ENCODE measurements at regions not wholly inside any gene's neighbourhood (a gene's known extent, or its start where the extent isn't known, plus 50 kb on each side); places are given as distances from the start of the nearest gene placed in this dataset.

GRCh38 chr11:23099256-23099655, 239.0 kb upstream of the CCDC179 start:
- TF ChIP-seq CTCF (IDR thresholded peaks at IDR 0.05; ENCODE audit: low read length) (no peak), EZH2phosphoT487 (IDR thresholded peaks at IDR 0.05; ENCODE audit: low read length) (no peak), EZH2 (optimal IDR thresholded peaks at IDR 0.05; ENCODE audit: low read depth, low read length) (no peak)

Measured in MM.1S (cell line).